ENCODE measurements at regions not wholly inside any gene's neighbourhood (a gene's known extent, or its start where the extent isn't known, plus 50 kb on each side); places are given as distances from the start of the nearest gene placed in this dataset.

DNA sequence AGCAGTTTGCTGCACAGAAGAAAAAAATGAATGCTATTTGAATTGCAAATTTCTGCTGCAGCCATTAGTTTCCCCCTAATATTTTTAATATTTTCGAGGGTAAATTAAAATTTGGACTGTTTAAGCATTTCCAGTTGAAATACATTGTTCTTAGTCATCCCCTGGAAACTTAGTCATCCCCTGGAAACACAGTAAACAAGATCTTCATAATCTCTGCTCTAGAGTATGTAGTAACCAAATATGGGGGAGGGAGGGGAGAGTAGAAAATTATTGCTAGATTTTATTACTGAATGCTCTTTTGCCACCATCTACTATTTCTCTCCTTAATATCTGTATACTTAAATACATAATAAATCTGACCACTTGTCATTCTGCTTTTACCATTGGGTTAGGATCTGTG is 1053.3 kb downstream of the SORCS1 start:
- Histone ChIP-seq H3K4me3 (no peak overlapping the region), H3K27me3 (no peaks in the 10 kb centered on the region)
- TF ChIP-seq, protein P1, sequence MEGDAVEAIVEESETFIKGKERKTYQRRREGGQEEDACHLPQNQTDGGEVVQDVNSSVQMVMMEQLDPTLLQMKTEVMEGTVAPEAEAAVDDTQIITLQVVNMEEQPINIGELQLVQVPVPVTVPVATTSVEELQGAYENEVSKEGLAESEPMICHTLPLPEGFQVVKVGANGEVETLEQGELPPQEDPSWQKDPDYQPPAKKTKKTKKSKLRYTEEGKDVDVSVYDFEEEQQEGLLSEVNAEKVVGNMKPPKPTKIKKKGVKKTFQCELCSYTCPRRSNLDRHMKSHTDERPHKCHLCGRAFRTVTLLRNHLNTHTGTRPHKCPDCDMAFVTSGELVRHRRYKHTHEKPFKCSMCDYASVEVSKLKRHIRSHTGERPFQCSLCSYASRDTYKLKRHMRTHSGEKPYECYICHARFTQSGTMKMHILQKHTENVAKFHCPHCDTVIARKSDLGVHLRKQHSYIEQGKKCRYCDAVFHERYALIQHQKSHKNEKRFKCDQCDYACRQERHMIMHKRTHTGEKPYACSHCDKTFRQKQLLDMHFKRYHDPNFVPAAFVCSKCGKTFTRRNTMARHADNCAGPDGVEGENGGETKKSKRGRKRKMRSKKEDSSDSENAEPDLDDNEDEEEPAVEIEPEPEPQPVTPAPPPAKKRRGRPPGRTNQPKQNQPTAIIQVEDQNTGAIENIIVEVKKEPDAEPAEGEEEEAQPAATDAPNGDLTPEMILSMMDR (IDR thresholded peaks at IDR 0.05; ENCODE audit: low read depth, low read length), result no peak

DNA sequence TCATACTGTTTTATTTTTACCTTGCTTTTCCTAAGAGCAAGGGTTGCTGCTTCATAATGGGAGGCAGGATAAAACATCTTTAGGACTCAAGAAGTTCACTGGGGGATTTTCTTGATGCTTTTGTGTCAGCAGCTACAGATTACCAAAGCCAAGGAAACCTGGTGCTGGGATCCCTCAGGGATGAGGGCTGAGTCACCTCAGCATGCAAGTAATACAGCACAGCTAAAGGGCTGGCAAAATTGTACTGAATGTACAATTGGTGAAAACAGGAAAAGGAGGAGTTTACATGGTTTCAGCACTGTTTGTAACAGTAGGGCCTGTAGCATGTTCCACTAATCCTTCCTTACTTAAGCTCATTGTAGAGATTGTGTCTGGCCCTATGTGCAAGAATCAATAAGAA is 1056.8 kb downstream of the SORCS1 start:
- Histone ChIP-seq H3K9me3 (ENCODE audit: low read depth) (no peaks in the 10 kb centered on the region), H3K4me1 (ENCODE audit: low read depth) (no peaks in the 10 kb centered on the region), H3K27ac (no peak overlapping the region), H3K4me3 (no peak overlapping the region), H3K27me3 (no peaks in the 10 kb centered on the region), H3K36me3 (no peaks in the 10 kb centered on the region)
- TF ChIP-seq, protein P1 (IDR thresholded peaks at IDR 0.05; ENCODE audit: low read depth, low read length), result no peak
- DNase-seq (ENCODE audit: low read depth in 1 of 2, low spot score in 1 of 2), result peak in 1 of 2 donors; percentile 75

More for the DNA sequence above, 1053.3 kb downstream of the SORCS1 start:
- no peaks in the 10 kb centered on the region for H3K4me1 ChIP-seq (ENCODE audit: low read depth)
- H3K36me3 ChIP-seq, result no peaks in the 10 kb centered on the region
- DNase-seq (ENCODE audit: low read depth in 1 of 2, low spot score in 1 of 2), result peak in 1 of 2 donors; percentile 65
- H3K9me3 ChIP-seq (ENCODE audit: low read depth), result no peaks in the 10 kb centered on the region
- H3K27ac ChIP-seq, result no peak overlapping the region

DNA sequence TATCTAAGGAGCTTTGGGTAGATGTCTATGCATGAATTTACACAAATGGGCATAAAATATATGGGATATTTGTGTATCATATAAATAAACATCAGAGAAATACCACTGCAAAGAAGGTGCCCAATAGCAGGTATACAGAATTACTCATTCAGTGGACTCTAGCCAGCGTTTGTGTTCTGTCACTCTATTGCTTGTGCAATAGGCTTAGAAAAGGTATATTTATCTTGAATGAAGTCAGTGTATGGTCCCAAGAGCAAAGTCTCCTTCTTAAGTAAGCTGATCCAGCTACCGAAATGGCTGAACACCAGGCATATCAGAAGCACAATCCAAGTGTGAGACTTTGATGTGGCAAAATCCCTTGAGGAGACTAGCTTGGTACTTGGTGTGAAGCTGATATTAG is 1058.4 kb downstream of the SORCS1 start:
- Histone ChIP-seq H3K4me3 (no peak overlapping the region), H3K36me3 (no peaks in the 10 kb centered on the region), H3K27me3 (no peaks in the 10 kb centered on the region), H3K27ac (no peak overlapping the region), H3K9me3 (ENCODE audit: low read depth) (no peaks in the 10 kb centered on the region), H3K4me1 (ENCODE audit: low read depth) (no peaks in the 10 kb centered on the region)
- TF ChIP-seq, protein P1 (IDR thresholded peaks at IDR 0.05; ENCODE audit: low read depth, low read length), result no peak
- no peak for DNase-seq (ENCODE audit: low read depth in 1 of 2, low spot score in 1 of 2)

DNA sequence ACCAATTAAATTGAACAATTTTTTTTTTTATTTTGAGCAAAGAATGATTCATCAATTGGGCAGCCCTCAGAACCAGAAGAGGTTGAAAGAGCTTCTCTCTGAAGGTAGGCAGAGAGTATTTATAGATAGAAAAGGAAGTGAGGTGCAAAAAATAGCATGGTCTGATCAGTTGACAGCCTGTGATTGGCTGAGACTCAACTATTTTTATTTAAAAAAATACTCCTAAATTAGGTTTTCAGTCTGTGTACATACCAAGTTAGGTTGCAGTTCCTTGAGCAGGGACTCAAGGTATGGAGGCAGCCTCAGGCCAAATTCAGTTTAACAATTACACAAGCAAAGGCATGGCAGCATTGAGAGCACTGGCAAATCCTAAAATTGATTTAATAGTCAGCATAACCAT is 1074.7 kb downstream of the SORCS1 start:
- no peaks in the 10 kb centered on the region for H3K9me3 ChIP-seq (ENCODE audit: low read depth)
- no peak overlapping the region for H3K4me3 ChIP-seq
- no peak for DNase-seq (ENCODE audit: low read depth in 1 of 2, low spot score in 1 of 2)
- TF ChIP-seq, protein P1 (IDR thresholded peaks at IDR 0.05; ENCODE audit: low read depth, low read length), result no peak
- H3K27me3 ChIP-seq, result no peaks in the 10 kb centered on the region
- no peaks in the 10 kb centered on the region for H3K4me1 ChIP-seq (ENCODE audit: low read depth)
- H3K27ac ChIP-seq, result no peak overlapping the region
- H3K36me3 ChIP-seq, result no peaks in the 10 kb centered on the region

DNA sequence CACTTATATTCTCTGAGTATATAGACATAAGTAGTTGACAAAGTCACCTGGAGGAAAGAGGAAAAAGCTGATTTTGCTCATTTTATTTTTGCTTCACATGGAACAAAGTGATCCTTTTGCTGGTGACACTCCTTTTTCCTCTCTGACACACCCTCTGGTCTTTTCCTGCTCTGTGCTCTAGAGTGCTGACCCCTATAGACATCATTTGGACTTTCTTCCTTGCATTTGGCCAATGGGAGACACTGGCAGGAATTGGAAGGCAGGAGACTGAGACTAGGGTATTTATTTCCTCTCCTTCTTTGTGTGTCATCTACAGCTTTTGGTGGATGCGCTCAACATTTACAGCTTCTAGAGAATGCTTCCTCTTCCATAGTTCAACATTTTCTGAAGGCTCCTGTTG is 1078.1 kb downstream of the SORCS1 start:
- Histone ChIP-seq H3K9me3 (ENCODE audit: low read depth) (no peaks in the 10 kb centered on the region), H3K4me1 (ENCODE audit: low read depth) (no peaks in the 10 kb centered on the region), H3K27ac (no peak overlapping the region), H3K36me3 (no peaks in the 10 kb centered on the region), H3K27me3 (no peaks in the 10 kb centered on the region), H3K4me3 (no peak overlapping the region)
- TF ChIP-seq, protein P1 (IDR thresholded peaks at IDR 0.05; ENCODE audit: low read depth, low read length), result no peak
- DNase-seq (ENCODE audit: low read depth in 1 of 2, low spot score in 1 of 2), result no peak

DNA sequence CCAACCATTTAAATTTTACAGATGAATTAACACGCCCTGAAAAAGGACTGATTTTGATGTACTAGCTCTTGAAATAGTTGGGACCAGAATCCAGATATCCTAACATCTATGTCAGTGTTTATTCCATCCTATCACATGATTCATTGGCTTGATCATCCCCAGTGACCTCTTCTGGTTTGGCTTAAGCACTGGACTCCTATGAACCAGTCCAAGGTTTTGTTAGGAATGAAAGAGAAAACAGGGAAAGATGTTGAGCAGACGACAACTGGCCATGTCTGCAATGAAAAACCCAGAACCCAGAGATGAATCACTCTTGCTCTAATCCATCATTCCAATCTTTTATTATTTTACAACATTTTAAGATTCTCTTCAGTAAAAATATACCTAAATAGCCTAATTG is 1080.9 kb downstream of the SORCS1 start:
- Histone ChIP-seq H3K27me3 (no peaks in the 10 kb centered on the region), H3K4me1 (ENCODE audit: low read depth) (no peaks in the 10 kb centered on the region), H3K4me3 (no peak overlapping the region), H3K9me3 (ENCODE audit: low read depth) (no peaks in the 10 kb centered on the region), H3K36me3 (no peaks in the 10 kb centered on the region), H3K27ac (no peak overlapping the region)
- TF ChIP-seq, protein P1 (IDR thresholded peaks at IDR 0.05; ENCODE audit: low read depth, low read length), result no peak
- no peak for DNase-seq (ENCODE audit: low read depth in 1 of 2, low spot score in 1 of 2)
